ENCODE measurements at regions not wholly inside any gene's neighbourhood (a gene's known extent, or its start where the extent isn't known, plus 50 kb on each side); places are given as distances from the start of the nearest gene placed in this dataset.

DNA sequence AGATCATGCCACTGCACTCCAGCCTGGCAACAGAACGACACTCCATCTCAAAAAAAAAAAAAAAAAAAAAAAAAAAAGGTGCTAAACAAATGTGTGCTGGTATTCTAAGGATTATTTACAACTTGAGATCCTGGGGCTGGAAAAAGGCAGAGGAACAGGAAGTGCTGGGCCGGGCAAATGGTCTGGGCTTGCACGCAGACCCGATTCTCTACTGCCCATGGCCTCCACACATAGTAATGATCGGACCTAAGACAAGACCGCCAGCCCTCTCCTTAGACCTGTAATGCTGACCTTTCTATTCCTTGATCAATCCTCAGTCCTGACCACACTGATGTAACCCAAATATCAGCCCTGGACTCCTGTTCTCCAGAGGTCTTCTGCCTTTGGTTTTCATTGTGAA is 67.8 kb downstream of the EFNB1 start:
- DNase-seq (ENCODE audit: extremely low read depth, insufficient read length): no peak
- Histone ChIP-seq H3K27me3 (replicated peaks; ENCODE audit: control insufficient read depth, insufficient read depth, low read length) (no peaks in the 10 kb centered on the region; the same call in 1 of the 2 replicates), H3K36me3 (ENCODE audit: control insufficient read depth, insufficient read depth, low read length) (no peaks in the 10 kb centered on the region), H3K4me3 (replicated peaks; ENCODE audit: low read depth, low read length) (no peak overlapping the region)
- TF ChIP-seq CTCF (IDR thresholded peaks at IDR 0.05; ENCODE audit: insufficient read depth, low read length, poor library complexity, severe bottlenecking): no peak

GRCh38 chrX:68895778-68896177 is 67.0 kb downstream of the EFNB1 start:
- no peaks in the 10 kb centered on the region; the same call in 1 of the 2 replicates for H3K27me3 ChIP-seq (replicated peaks; ENCODE audit: control insufficient read depth, insufficient read depth, low read length)
- TF ChIP-seq CTCF (IDR thresholded peaks at IDR 0.05; ENCODE audit: insufficient read depth, low read length, poor library complexity, severe bottlenecking): no peak
- H3K4me3 ChIP-seq (replicated peaks; ENCODE audit: low read depth, low read length): no peak overlapping the region
- H3K36me3 ChIP-seq (ENCODE audit: control insufficient read depth, insufficient read depth, low read length): no peaks in the 10 kb centered on the region
- DNase-seq (ENCODE audit: extremely low read depth, insufficient read length): no peak

DNA sequence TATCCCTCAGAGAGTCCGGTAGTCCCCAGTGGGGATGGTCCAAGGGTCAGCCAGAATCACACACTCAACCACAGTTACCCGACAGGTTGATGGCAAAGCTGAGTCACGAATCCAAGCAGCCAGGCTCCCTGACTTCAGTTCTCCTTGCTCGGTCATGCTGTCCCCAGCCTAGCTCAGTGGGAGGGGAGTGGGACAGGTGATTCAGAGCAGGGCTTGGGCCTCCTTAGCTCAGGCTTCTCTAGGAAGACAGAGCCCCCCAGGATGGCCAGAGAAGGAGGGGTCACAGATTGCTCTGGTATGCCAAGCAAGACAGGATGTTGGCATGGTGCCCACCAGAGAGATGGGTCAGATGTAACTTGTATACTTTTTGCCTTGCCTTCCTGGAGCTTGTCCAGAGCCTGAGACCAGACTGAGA is 66.5 kb downstream of the EFNB1 start:
- Histone ChIP-seq H3K27me3 (replicated peaks; ENCODE audit: control insufficient read depth, insufficient read depth, low read length) (no peaks in the 10 kb centered on the region; the same call in 1 of the 2 replicates), H3K4me3 (replicated peaks; ENCODE audit: low read depth, low read length) (no peak overlapping the region), H3K36me3 (ENCODE audit: control insufficient read depth, insufficient read depth, low read length) (no peaks in the 10 kb centered on the region)
- DNase-seq (ENCODE audit: extremely low read depth, insufficient read length): no peak
- TF ChIP-seq CTCF (IDR thresholded peaks at IDR 0.05; ENCODE audit: insufficient read depth, low read length, poor library complexity, severe bottlenecking): no peak

GRCh38 chrX:68894513-68895340 is 65.9 kb downstream of the EFNB1 start:
- Histone ChIP-seq H3K27me3 (replicated peaks; ENCODE audit: control insufficient read depth, insufficient read depth, low read length) (no peaks in the 10 kb centered on the region; the same call in 1 of the 2 replicates), H3K4me3 (replicated peaks; ENCODE audit: low read depth, low read length) (no peak overlapping the region)
- no peak for TF ChIP-seq CTCF (IDR thresholded peaks at IDR 0.05; ENCODE audit: insufficient read depth, low read length, poor library complexity, severe bottlenecking)

GRCh38 chrX:68894142-68894512 is 65.3 kb downstream of the EFNB1 start:
- H3K36me3 ChIP-seq (ENCODE audit: control insufficient read depth, insufficient read depth, low read length): no peaks in the 10 kb centered on the region
- DNase-seq (ENCODE audit: extremely low read depth, insufficient read length): no peak
- H3K27me3 ChIP-seq (replicated peaks; ENCODE audit: control insufficient read depth, insufficient read depth, low read length): no peaks in the 10 kb centered on the region; the same call in 1 of the 2 replicates
- no peak for TF ChIP-seq CTCF (IDR thresholded peaks at IDR 0.05; ENCODE audit: insufficient read depth, low read length, poor library complexity, severe bottlenecking)
- H3K4me3 ChIP-seq (replicated peaks; ENCODE audit: low read depth, low read length): no peak overlapping the region

More at GRCh38 chrX:68894513-68895340, 65.9 kb downstream of the EFNB1 start:
- DNase-seq (ENCODE audit: extremely low read depth, insufficient read length): no peak
- no peaks in the 10 kb centered on the region for H3K36me3 ChIP-seq (ENCODE audit: control insufficient read depth, insufficient read depth, low read length)

Data from GM06990 (cell line).